ENCODE measurements at regions not wholly inside any gene's neighbourhood (a gene's known extent, or its start where the extent isn't known, plus 50 kb on each side); places are given as distances from the start of the nearest gene placed in this dataset.

- Mint-ChIP-seq H3K4me1 (ENCODE audit: low read depth) (no peaks in the 10 kb centered on the region), H3K4me3 (ENCODE audit: low read depth) (no peak overlapping the region), H3K9me3 (ENCODE audit: low read depth) (peaks cover 25% of the 10 kb centered on the region), H3K36me3 (ENCODE audit: insufficient read depth) (no peaks in the 10 kb centered on the region), H3K27ac (no peak overlapping the region), H3K27me3 (no peaks in the 10 kb centered on the region)
- no peak for TF ChIP-seq CTCF (IDR thresholded peaks at IDR 0.05; ENCODE audit: unreplicated experiment)
- DNase-seq (ENCODE audit: low spot score, unreplicated experiment): no peak
These were observed 400.2 kb upstream of the GRIA3 start for GRCh38 chrX:122783918-122784317.

- H3K27me3 Mint-ChIP-seq: no peaks in the 10 kb centered on the region
- DNase-seq (ENCODE audit: low spot score, unreplicated experiment): no peak
- no peaks in the 10 kb centered on the region for H3K4me1 Mint-ChIP-seq (ENCODE audit: low read depth)
- H3K9me3 Mint-ChIP-seq (ENCODE audit: low read depth): peaks cover 34% of the 10 kb centered on the region
- H3K36me3 Mint-ChIP-seq (ENCODE audit: insufficient read depth): no peaks in the 10 kb centered on the region
- no peak overlapping the region for H3K4me3 Mint-ChIP-seq (ENCODE audit: low read depth)
- no peak for TF ChIP-seq CTCF (IDR thresholded peaks at IDR 0.05; ENCODE audit: unreplicated experiment)
- H3K27ac Mint-ChIP-seq: no peak overlapping the region
These were observed 396.8 kb upstream of the GRIA3 start for GRCh38 chrX:122787231-122787630.

GRCh38 chrX:122788216-122788615, 395.9 kb upstream of the GRIA3 start:
- Mint-ChIP-seq H3K9me3 (ENCODE audit: low read depth) (peaks cover 30% of the 10 kb centered on the region), H3K36me3 (ENCODE audit: insufficient read depth) (no peaks in the 10 kb centered on the region), H3K27ac (no peak overlapping the region), H3K4me3 (ENCODE audit: low read depth) (no peak overlapping the region), H3K27me3 (no peaks in the 10 kb centered on the region), H3K4me1 (ENCODE audit: low read depth) (no peaks in the 10 kb centered on the region)
- TF ChIP-seq CTCF (IDR thresholded peaks at IDR 0.05; ENCODE audit: unreplicated experiment): no peak
- no peak for DNase-seq (ENCODE audit: low spot score, unreplicated experiment)

GRCh38 chrX:122790376-122791095, 393.5 kb upstream of the GRIA3 start:
- Mint-ChIP-seq H3K27me3 (no peaks in the 10 kb centered on the region), H3K9me3 (ENCODE audit: low read depth) (peaks cover 22% of the 10 kb centered on the region), H3K4me1 (ENCODE audit: low read depth) (no peaks in the 10 kb centered on the region), H3K27ac (no peak overlapping the region), H3K4me3 (ENCODE audit: low read depth) (no peak overlapping the region), H3K36me3 (ENCODE audit: insufficient read depth) (no peaks in the 10 kb centered on the region)
- no peak for DNase-seq (ENCODE audit: low spot score, unreplicated experiment)
- TF ChIP-seq CTCF (IDR thresholded peaks at IDR 0.05; ENCODE audit: unreplicated experiment): no peak

GRCh38 chrX:122813876-122814275, 370.2 kb upstream of the GRIA3 start:
- Mint-ChIP-seq H3K4me3 (ENCODE audit: low read depth) (no peak overlapping the region), H3K4me1 (ENCODE audit: low read depth) (no peaks in the 10 kb centered on the region), H3K27ac (no peak overlapping the region), H3K9me3 (ENCODE audit: low read depth) (peaks cover 26% of the 10 kb centered on the region), H3K27me3 (no peaks in the 10 kb centered on the region), H3K36me3 (ENCODE audit: insufficient read depth) (peaks cover 1% of the 10 kb centered on the region)
- no peak for TF ChIP-seq CTCF (IDR thresholded peaks at IDR 0.05; ENCODE audit: unreplicated experiment)
- no peak for DNase-seq (ENCODE audit: low spot score, unreplicated experiment)

Data from progenitor cell of endocrine pancreas (in vitro differentiated cells).